ENCODE measurements at regions not wholly inside any gene's neighbourhood (a gene's known extent, or its start where the extent isn't known, plus 50 kb on each side); places are given as distances from the start of the nearest gene placed in this dataset.

- intact Hi-C loops (cut with DNase I) = loop anchor here (10.0 kb wide), 1 partner anchor 410 kb away; no protein-coding TSS in a partner anchor
- no peak for TF ChIP-seq CTCF (IDR thresholded peaks at IDR 0.05)
- Histone ChIP-seq H3K9me3 (no peaks in the 10 kb centered on the region), H3K27me3 (no peaks in the 10 kb centered on the region), H3K9ac (ENCODE audit: low read depth in 2 of 2, low read length in 2 of 2) (no peak overlapping the region), H3K27ac (no peak overlapping the region), H3K36me3 (no peaks in the 10 kb centered on the region), H3K4me1 (no peaks in the 10 kb centered on the region), H3K4me3 (no peak overlapping the region)
- no peak for DNase-seq
These were observed 529.2 kb upstream of the GOLIM4 start for GRCh38 chr3:168624892-168625448.

- Histone ChIP-seq H3K4me3 (no peak overlapping the region), H3K9me3 (no peaks in the 10 kb centered on the region), H3K27me3 (no peaks in the 10 kb centered on the region), H3K4me1 (no peaks in the 10 kb centered on the region), H3K9ac (ENCODE audit: low read depth in 2 of 2, low read length in 2 of 2) (no peak overlapping the region), H3K27ac (no peak overlapping the region), H3K36me3 (no peaks in the 10 kb centered on the region)
- no peak for TF ChIP-seq CTCF (IDR thresholded peaks at IDR 0.05)
- DNase-seq = no peak
- intact Hi-C loops (cut with DNase I) = loop anchor here (10.0 kb wide), 1 partner anchor 409 kb away; no protein-coding TSS in a partner anchor
These were observed 528.5 kb upstream of the GOLIM4 start for GRCh38 chr3:168624195-168624594.

- Histone ChIP-seq H3K27me3 (no peaks in the 10 kb centered on the region), H3K9ac (ENCODE audit: low read depth in 2 of 2, low read length in 2 of 2) (no peak overlapping the region), H3K9me3 (no peaks in the 10 kb centered on the region), H3K4me3 (no peak overlapping the region), H3K36me3 (no peaks in the 10 kb centered on the region), H3K4me1 (no peaks in the 10 kb centered on the region), H3K27ac (no peak overlapping the region)
- DNase-seq = no peak
- intact Hi-C loops (cut with DNase I) = loop anchor here (10.0 kb wide), 1 partner anchor 408 kb away; no protein-coding TSS in a partner anchor
- TF ChIP-seq CTCF (IDR thresholded peaks at IDR 0.05) = no peak
These were observed 527.1 kb upstream of the GOLIM4 start for GRCh38 chr3:168622795-168623194.

- Histone ChIP-seq H3K9me3 (no peaks in the 10 kb centered on the region), H3K4me1 (no peaks in the 10 kb centered on the region), H3K27me3 (no peaks in the 10 kb centered on the region), H3K9ac (ENCODE audit: low read depth in 2 of 2, low read length in 2 of 2) (no peak overlapping the region), H3K27ac (no peak overlapping the region), H3K36me3 (no peaks in the 10 kb centered on the region), H3K4me3 (no peak overlapping the region)
- TF ChIP-seq CTCF (IDR thresholded peaks at IDR 0.05) = no peak
- DNase-seq = peak; percentile 21
- intact Hi-C loops (cut with DNase I) = loop anchor here (10.0 kb wide), 1 partner anchor 406 kb away; no protein-coding TSS in a partner anchor
These were observed 525.1 kb upstream of the GOLIM4 start for GRCh38 chr3:168620854-168621253.

GRCh38 chr3:168618827-168619470 is 523.2 kb upstream of the GOLIM4 start:
- Histone ChIP-seq H3K4me1 (no peaks in the 10 kb centered on the region), H3K36me3 (no peaks in the 10 kb centered on the region), H3K9ac (ENCODE audit: low read depth in 2 of 2, low read length in 2 of 2) (no peak overlapping the region), H3K27ac (no peak overlapping the region), H3K4me3 (no peak overlapping the region), H3K27me3 (no peaks in the 10 kb centered on the region), H3K9me3 (no peaks in the 10 kb centered on the region)
- no peak for TF ChIP-seq CTCF (IDR thresholded peaks at IDR 0.05)
- no peak for DNase-seq
- intact Hi-C loops (cut with DNase I) = no loop called here
